Activated B cell treated with CpG ODN at 0.5 μM for 24 hours (primary cell): ENCODE measurements at regions not wholly inside any gene's neighbourhood (a gene's known extent, or its start where the extent isn't known, plus 50 kb on each side); places are given as distances from the start of the nearest gene placed in this dataset.

Source experiments
- ATAC-seq: fragments of 200-7000 bp; cut with Tn5 transposase; one replicate; pipeline ENCODE4 v1.10.0; 2021; ENCODE audit warnings: low read depth, mild to moderate bottlenecking, moderate library complexity
- CTCF ChIA-PET: fragments of 350-600 bp; sonication (Branson Sonifier 250); formaldehyde crosslinking; loops from one replicate; lab custom pipeline; 2021; ENCODE audit warnings: antibody characterized with exemption; lab: Charles Lee
- POLR2A ChIA-PET: fragments of 350-600 bp; sonication (Branson Sonifier 250); formaldehyde crosslinking; loops from one replicate; lab custom pipeline; 2021; ENCODE audit warnings: antibody characterized with exemption; lab: Charles Lee
- DNase-seq: peaks from one replicate; pipeline ENCODE4 v3.0.0; 2022
- H3K27ac Mint-ChIP-seq: one replicate; pipeline ENCODE4 v1.8.0; 2020; ENCODE audit warnings: mixed read lengths
- H3K27me3 Mint-ChIP-seq: one replicate; pipeline ENCODE4 v1.8.0; 2021; ENCODE audit warnings: mixed read lengths
- H3K36me3 Mint-ChIP-seq: one replicate; pipeline ENCODE4 v1.8.0; 2021; ENCODE audit warnings: low read depth, mixed read lengths
- H3K4me1 Mint-ChIP-seq: one replicate; pipeline ENCODE4 v1.8.0; 2021; ENCODE audit warnings: mixed read lengths
- H3K4me3 Mint-ChIP-seq: one replicate; pipeline ENCODE4 v1.8.0; 2020; ENCODE audit warnings: mild to moderate bottlenecking, mixed read lengths
- H3K9me3 Mint-ChIP-seq: one replicate; pipeline ENCODE4 v1.8.0; 2020; ENCODE audit warnings: mixed read lengths
- CTCF ChIP-seq: fragments of 200-600 bp; IDR thresholded peaks from one replicate; pipeline ENCODE4 v1.8.0; 2022; ENCODE audit warnings: antibody characterized with exemption, mild to moderate bottlenecking
- intact Hi-C: fragments of 100-400 bp; cut with micrococcal nuclease; formaldehyde crosslinking; loops from one replicate; pipeline ENCODE4 v1.15.1; 2024

GRCh38 chr3:59514865-59515482, 465.1 kb upstream of the CFAP20DC start:
- Mint-ChIP-seq H3K4me1 (no peaks in the 10 kb centered on the region), H3K36me3 (no peaks in the 10 kb centered on the region), H3K4me3 (no peak overlapping the region), H3K27ac (no peak overlapping the region), H3K9me3 (no peaks in the 10 kb centered on the region), H3K27me3 (no peaks in the 10 kb centered on the region)
- intact Hi-C loops, result no loop called here
- TF ChIP-seq CTCF, result no peak
- CTCF ChIA-PET, result no interaction called here
- ATAC-seq (no peak), DNase-seq (no peak)
- POLR2A ChIA-PET, result no interaction called here

GRCh38 chr3:59513570-59513969, 463.7 kb upstream of the CFAP20DC start:
- DNase-seq, result no peak
- Mint-ChIP-seq H3K4me3 (no peak overlapping the region), H3K27me3 (no peaks in the 10 kb centered on the region), H3K27ac (no peak overlapping the region), H3K4me1 (no peaks in the 10 kb centered on the region), H3K36me3 (no peaks in the 10 kb centered on the region), H3K9me3 (no peaks in the 10 kb centered on the region)
- ATAC-seq, result no peak
- POLR2A ChIA-PET, result interaction anchor here (0.7 kb wide), 1 partner anchor 127 kb away, joined by 3 read pairs; no protein-coding TSS in a partner anchor
- no peak for TF ChIP-seq CTCF
- CTCF ChIA-PET, result no interaction called here
- intact Hi-C loops, result no loop called here

- Mint-ChIP-seq H3K9me3 (no peaks in the 10 kb centered on the region), H3K36me3 (no peaks in the 10 kb centered on the region), H3K4me3 (no peak overlapping the region), H3K27ac (no peak overlapping the region), H3K27me3 (no peaks in the 10 kb centered on the region), H3K4me1 (no peaks in the 10 kb centered on the region)
- no peak for ATAC-seq
- ChIA-PET POLR2A (no interaction called here), CTCF (no interaction called here)
- intact Hi-C loops, result no loop called here
- no peak for TF ChIP-seq CTCF
- DNase-seq, result no peak
Measured at GRCh38 chr3:59512066-59512465, 462.2 kb upstream of the CFAP20DC start.

GRCh38 chr3:59510576-59510975, 460.8 kb upstream of the CFAP20DC start:
- no peaks in the 10 kb centered on the region for H3K4me1 Mint-ChIP-seq
- no peak overlapping the region for H3K27ac Mint-ChIP-seq
- POLR2A ChIA-PET, result no interaction called here
- no peak for TF ChIP-seq CTCF
- no peaks in the 10 kb centered on the region for H3K9me3 Mint-ChIP-seq
- intact Hi-C loops, result no loop called here
- DNase-seq, result no peak
- no peaks in the 10 kb centered on the region for H3K36me3 Mint-ChIP-seq
- no peaks in the 10 kb centered on the region for H3K27me3 Mint-ChIP-seq
- ATAC-seq, result no peak
- CTCF ChIA-PET, result no interaction called here
- H3K4me3 Mint-ChIP-seq, result no peak overlapping the region

GRCh38 chr3:59508273-59508672, 458.4 kb upstream of the CFAP20DC start:
- Mint-ChIP-seq H3K4me3 (no peak overlapping the region), H3K9me3 (peaks cover 4% of the 10 kb centered on the region), H3K36me3 (no peaks in the 10 kb centered on the region), H3K4me1 (no peaks in the 10 kb centered on the region), H3K27me3 (peaks cover 2% of the 10 kb centered on the region), H3K27ac (no peak overlapping the region)
- CTCF ChIA-PET, result no interaction called here
- POLR2A ChIA-PET, result no interaction called here
- DNase-seq, result no peak
- no peak for ATAC-seq
- intact Hi-C loops, result no loop called here
- TF ChIP-seq CTCF, result no peak
